ENCODE measurements at regions not wholly inside any gene's neighbourhood (a gene's known extent, or its start where the extent isn't known, plus 50 kb on each side); places are given as distances from the start of the nearest gene placed in this dataset.

GRCh38 chr16:63516394-63516793, 1480.2 kb upstream of the CDH8 start:
- intact Hi-C loops (cut with DNase I; ENCODE audit: low total_unique reads) = no loop called here
- 81 to 87% methylated on average over 4 of the region's 4 CpGs for WGBS, 2 donors
- Histone ChIP-seq H3K4me3 (no peak overlapping the region), H3K4me1 (no peaks in the 10 kb centered on the region), H3K27ac (no peak overlapping the region), H3K27me3 (no peaks in the 10 kb centered on the region), H3K36me3 (ENCODE audit: low read depth, missing control alignments) (no peaks in the 10 kb centered on the region), H3K9me3 (no peaks in the 10 kb centered on the region)
- TF ChIP-seq CTCF (IDR thresholded peaks at IDR 0.05) = no peak
- no peak for TF ChIP-seq POLR2A (IDR thresholded peaks at IDR 0.05)
- no peak for DNase-seq

GRCh38 chr16:63512910-63513309, 1476.7 kb upstream of the CDH8 start:
- Histone ChIP-seq H3K4me3 (no peak overlapping the region), H3K27ac (no peak overlapping the region), H3K4me1 (no peaks in the 10 kb centered on the region), H3K9me3 (no peaks in the 10 kb centered on the region), H3K27me3 (no peaks in the 10 kb centered on the region), H3K36me3 (ENCODE audit: low read depth, missing control alignments) (no peaks in the 10 kb centered on the region)
- TF ChIP-seq CTCF (IDR thresholded peaks at IDR 0.05) = no peak
- TF ChIP-seq POLR2A (IDR thresholded peaks at IDR 0.05) = no peak
- no peak for DNase-seq
- 83 to 85% methylated on average over 1 of the region's 1 CpG for WGBS, 2 donors
- intact Hi-C loops (cut with DNase I; ENCODE audit: low total_unique reads) = no loop called here

- whole genome bisulfite sequencing, 2 donors = 69 to 74% methylated on average over 2 of the region's 2 CpGs
- DNase-seq = no peak
- TF ChIP-seq CTCF (IDR thresholded peaks at IDR 0.05) = no peak
- intact Hi-C loops (cut with DNase I; ENCODE audit: low total_unique reads) = no loop called here
- H3K4me3 ChIP-seq = no peak overlapping the region
- no peaks in the 10 kb centered on the region for H3K9me3 ChIP-seq
- H3K27ac ChIP-seq = no peak overlapping the region
- H3K27me3 ChIP-seq = no peaks in the 10 kb centered on the region
- no peaks in the 10 kb centered on the region for H3K4me1 ChIP-seq
- no peaks in the 10 kb centered on the region for H3K36me3 ChIP-seq (ENCODE audit: low read depth, missing control alignments)
Observed at GRCh38 chr16:63497408-63497807, 1461.2 kb upstream of the CDH8 start.

- no peak for DNase-seq
- H3K9me3 ChIP-seq = no peaks in the 10 kb centered on the region
- no peak overlapping the region for H3K4me3 ChIP-seq
- H3K36me3 ChIP-seq (ENCODE audit: low read depth, missing control alignments) = no peaks in the 10 kb centered on the region
- WGBS, 2 donors = 38 to 56% methylated on average over 1 of the region's 1 CpG
- intact Hi-C loops (cut with DNase I; ENCODE audit: low total_unique reads) = no loop called here
- H3K27me3 ChIP-seq = no peaks in the 10 kb centered on the region
- H3K4me1 ChIP-seq = no peaks in the 10 kb centered on the region
- TF ChIP-seq CTCF (IDR thresholded peaks at IDR 0.05) (no peak), POLR2A (IDR thresholded peaks at IDR 0.05) (no peak)
- H3K27ac ChIP-seq = no peak overlapping the region
Observed at GRCh38 chr16:63496282-63496681, 1460.0 kb upstream of the CDH8 start.

GRCh38 chr16:63488955-63489354, 1452.7 kb upstream of the CDH8 start:
- intact Hi-C loops (cut with DNase I; ENCODE audit: low total_unique reads) = no loop called here
- DNase-seq = no peak
- Histone ChIP-seq H3K9me3 (no peaks in the 10 kb centered on the region), H3K27me3 (no peaks in the 10 kb centered on the region), H3K27ac (no peak overlapping the region), H3K4me3 (no peak overlapping the region), H3K36me3 (ENCODE audit: low read depth, missing control alignments) (no peaks in the 10 kb centered on the region), H3K4me1 (no peaks in the 10 kb centered on the region)
- no peak for TF ChIP-seq CTCF (IDR thresholded peaks at IDR 0.05)
- TF ChIP-seq POLR2A (IDR thresholded peaks at IDR 0.05) = no peak

Measured in testis (tissue), 2 donors.